IMR-90 (cell line): ENCODE measurements at regions not wholly inside any gene's neighbourhood (a gene's known extent, or its start where the extent isn't known, plus 50 kb on each side); places are given as distances from the start of the nearest gene placed in this dataset.

Experiments used
- ATAC-seq: fragments of 200-7000 bp; cut with Tn5 transposase; 2 replicates; pipeline ENCODE4 v1.9.1; 2020; ENCODE audit warnings: low read depth, mild to moderate bottlenecking, moderate library complexity
- BruUV-seq: library from RNA; stranded (reverse); fragments of 400-500 nt; replicated peaks from 2 replicates; lab custom pipeline; 2021; lab: Mats Ljungman, UMichigan
- CTCF ChIA-PET: fragments of 300-600 bp; formaldehyde crosslinking; extraction: SDS; loops from one replicate; lab custom pipeline; 2021; ENCODE audit warnings: antibody characterized with exemption; lab: Yijun Ruan, JAX
- POLR2A ChIA-PET: fragments of 300-600 bp; sonication (Branson Sonifier 250); formaldehyde crosslinking; loops from one replicate; lab custom pipeline; 2022; ENCODE audit warnings: antibody characterized with exemption; ENCODE audit not compliant: unreplicated experiment; lab: Charles Lee
- DNase-seq: peaks from one replicate; pipeline ENCODE4 v3.0.0; 2013
- H2AFZ ChIP-seq: replicated peaks from 2 replicates; pipeline ENCODE3; 2013; ENCODE audit warnings: low read length, mild to moderate bottlenecking; ENCODE audit not compliant: poor library complexity
- H2AK5ac ChIP-seq: 2 replicates; pipeline ENCODE4 v1.6.1; 2013; ENCODE audit warnings: low read depth, low read length, inconsistent platforms
- H2AK9ac ChIP-seq: replicated peaks from 2 replicates; pipeline ENCODE3; 2013; ENCODE audit warnings: mild to moderate bottlenecking, low read depth, low read length, moderate library complexity; ENCODE audit not compliant: poor library complexity
- H2BK120ac ChIP-seq: 2 replicates; pipeline ENCODE4 v1.6.1; 2013; ENCODE audit warnings: low read depth, low read length, inconsistent platforms
- H2BK15ac ChIP-seq: 3 replicates; pipeline ENCODE4 v1.6.1; 2013; ENCODE audit warnings: low read depth, low read length, inconsistent platforms
- H2BK20ac ChIP-seq: 2 replicates; pipeline ENCODE4 v1.6.1; 2013; ENCODE audit warnings: low read depth, mild to moderate bottlenecking, inconsistent platforms, low read length, moderate library complexity
- H2BK5ac ChIP-seq: 2 replicates; pipeline ENCODE4 v1.6.1; 2013; ENCODE audit warnings: mild to moderate bottlenecking, low read depth, low read length, inconsistent platforms; ENCODE audit not compliant: poor library complexity, severe bottlenecking
- H3K14ac ChIP-seq: replicated peaks from 2 replicates; pipeline ENCODE4 v1.6.1; 2013; ENCODE audit warnings: low read depth, low read length, inconsistent platforms
- H3K18ac ChIP-seq: 2 replicates; pipeline ENCODE4 v1.6.1; 2013; ENCODE audit warnings: low read depth, low read length, control low read depth
- H3K23ac ChIP-seq: 2 replicates; pipeline ENCODE4 v1.6.1; 2013; ENCODE audit warnings: low read depth, low read length, inconsistent platforms
- H3K27ac ChIP-seq: 2 replicates; pipeline ENCODE4 v1.5.1; 2013; ENCODE audit warnings: mild to moderate bottlenecking, control low read depth, low read length; ENCODE audit not compliant: insufficient read depth
- H3K27me3 ChIP-seq: 2 replicates; pipeline ENCODE4 v1.6.1; 2013; ENCODE audit warnings: low read length; ENCODE audit not compliant: control insufficient read depth, insufficient read depth
- H3K36me3 ChIP-seq: 2 replicates; pipeline ENCODE4 v1.6.1; 2013; ENCODE audit warnings: low read length, mixed read lengths; ENCODE audit not compliant: control insufficient read depth, insufficient read depth
- H3K4ac ChIP-seq: 2 replicates; pipeline ENCODE4 v1.6.1; 2013; ENCODE audit warnings: low read depth, low read length, inconsistent platforms
- H3K4me1 ChIP-seq: 2 replicates; pipeline ENCODE4 v1.6.1; 2013; ENCODE audit warnings: low read length, mixed read lengths; ENCODE audit not compliant: control insufficient read depth, insufficient read depth
- H3K4me2 ChIP-seq: 2 replicates; pipeline ENCODE4 v1.6.1; 2013; ENCODE audit warnings: low read depth, mild to moderate bottlenecking, control low read depth, low read length, moderate library complexity
- H3K4me3 ChIP-seq: 2 replicates; pipeline ENCODE4 v1.5.1; 2013; ENCODE audit warnings: low read depth, mild to moderate bottlenecking, control low read depth, low read length, moderate library complexity; ENCODE audit not compliant: insufficient read depth
- H3K56ac ChIP-seq: 2 replicates; pipeline ENCODE4 v1.6.1; 2013; ENCODE audit warnings: low read length, inconsistent platforms; ENCODE audit not compliant: insufficient read depth; ENCODE audit errors: extremely low read depth
- H3K79me1 ChIP-seq, 2 experiments: 2 replicates each; pipeline ENCODE4 v1.6.1; 2013; ENCODE audit warnings: low read length in 2 of 2, inconsistent platforms in 1 of 2, low read depth in 1 of 2
- H3K9ac ChIP-seq: 2 replicates; pipeline ENCODE4 v1.6.1; 2013; ENCODE audit warnings: low read depth, low read length, control low read depth
- H3K9me1 ChIP-seq: 2 replicates; pipeline ENCODE4 v1.6.1; 2013; ENCODE audit warnings: low read length, inconsistent platforms; ENCODE audit not compliant: insufficient read depth
- H3K9me3 ChIP-seq: 2 replicates; pipeline ENCODE4 v1.6.1; 2013; ENCODE audit warnings: low read length; ENCODE audit not compliant: control insufficient read depth, insufficient read depth
- H4K20me1 ChIP-seq: 2 replicates; pipeline ENCODE4 v1.6.1; 2013; ENCODE audit warnings: low read length, inconsistent platforms; ENCODE audit not compliant: insufficient read depth
- H4K5ac ChIP-seq: 2 replicates; pipeline ENCODE4 v1.6.1; 2013; ENCODE audit warnings: mild to moderate bottlenecking, low read depth, low read length, control low read depth
- H4K8ac ChIP-seq, 2 experiments: 2 replicates each; pipeline ENCODE4 v1.6.1; 2013; ENCODE audit warnings: low read depth in 2 of 2, low read length in 2 of 2, control low read depth in 1 of 2, inconsistent platforms in 1 of 2
- H4K91ac ChIP-seq: 2 replicates; pipeline ENCODE4 v1.6.1; 2013; ENCODE audit warnings: low read depth, low read length, inconsistent platforms; ENCODE audit not compliant: insufficient read depth
- MAFK ChIP-seq: IDR thresholded peaks from 2 replicates; pipeline ENCODE4 v1.6.1; 2012; ENCODE audit warnings: low read depth, low read length, improper control_type of control experiment
- SMC3 ChIP-seq: fragments of 150-350 bp; IDR thresholded peaks from 2 replicates; pipeline ENCODE4 v1.6.1; 2016; ENCODE audit warnings: low read depth, mild to moderate bottlenecking, antibody characterized with exemption, low read length, moderate library complexity
- WGBS, 2 experiments: methylation state at CpG; one replicate each; pipeline versions ENCODE4 v1.1.5 to v1.1.7; 2013; ENCODE audit warnings: missing lambda C conversion rate in 2 of 2; ENCODE audit not compliant: insufficient read length in 1 of 2; ENCODE audit errors: extremely low coverage in 2 of 2; 5-methylcytosine and 5-hydroxymethylcytosine counted together
- dilution Hi-C: fragments of 300-500 bp; cut with HindIII; formaldehyde crosslinking; loops from one replicate; pipeline ENCODE4 v1.14.3; 2018; ENCODE audit warnings: low sequenced_read_pairs; ENCODE audit not compliant: unreplicated experiment
- in situ Hi-C: fragments of 300-500 bp; cut with MboI; formaldehyde crosslinking; loops from 3 replicates; pipeline ENCODE4 v1.14.3; 2019; ENCODE audit warnings: low sequenced_read_pairs, inconsistent platforms, mixed read lengths
- intact Hi-C: fragments of 100-400 bp; cut with micrococcal nuclease; formaldehyde crosslinking; loops from 2 replicates; pipeline ENCODE4 v1.10.0; 2022
- TF ChIP-seq, protein P1 (sequence below): conservative IDR thresholded peaks from 2 replicates; pipeline ENCODE4 v1.5.1; 2012; ENCODE audit warnings: mild to moderate bottlenecking, low read depth, low read length, improper control_type of control experiment

DNA sequence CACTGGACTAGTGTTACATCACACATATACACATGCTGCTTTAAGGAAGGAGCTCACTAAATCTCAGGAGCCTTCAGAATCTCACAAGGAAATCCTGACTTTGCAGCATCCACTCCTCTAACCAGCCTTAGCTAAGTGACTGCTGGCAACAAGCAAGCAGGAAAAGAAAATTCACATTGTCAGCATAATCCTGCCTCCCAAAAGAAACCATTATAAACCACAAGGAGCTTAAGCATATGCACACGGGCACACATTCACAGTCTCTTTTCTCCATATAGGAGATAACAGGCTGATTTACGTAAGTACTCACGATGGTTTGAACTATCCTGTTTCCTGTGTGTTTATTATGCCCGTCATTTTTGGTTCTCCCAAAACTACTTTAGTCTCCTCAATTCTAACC lies 136.3 kb downstream of the TMEM144 start:
- in situ Hi-C loops: no loop called here

More for the DNA sequence above, 136.3 kb downstream of the TMEM144 start:
- no peak overlapping the region for H4K5ac ChIP-seq
- H2AK9ac ChIP-seq: no peak overlapping the region
- no peak overlapping the region for H3K9ac ChIP-seq
- H3K56ac ChIP-seq: no peak overlapping the region
- no peaks in the 10 kb centered on the region for H3K9me3 ChIP-seq
- ATAC-seq (no peak), DNase-seq (no peak)
- H4K91ac ChIP-seq: no peak overlapping the region
- WGBS, 2 experiments: no CpG with 5 or more reads among the region's 4 CpGs
- H3K9me1 ChIP-seq: no peaks in the 10 kb centered on the region
- POLR2A ChIA-PET: no interaction called here
- H3K4me3 ChIP-seq: no peak overlapping the region
- H3K4me1 ChIP-seq: no peaks in the 10 kb centered on the region
- no peak overlapping the region for H3K18ac ChIP-seq
- no peak overlapping the region for H3K4me2 ChIP-seq
- H3K79me1 ChIP-seq: no peaks in the 10 kb centered on the region
- H4K20me1 ChIP-seq: no peaks in the 10 kb centered on the region
- intact Hi-C loops: no loop called here
- H3K27me3 ChIP-seq: no peaks in the 10 kb centered on the region
- H3K27ac ChIP-seq: no peak overlapping the region
- TF ChIP-seq, protein P1, sequence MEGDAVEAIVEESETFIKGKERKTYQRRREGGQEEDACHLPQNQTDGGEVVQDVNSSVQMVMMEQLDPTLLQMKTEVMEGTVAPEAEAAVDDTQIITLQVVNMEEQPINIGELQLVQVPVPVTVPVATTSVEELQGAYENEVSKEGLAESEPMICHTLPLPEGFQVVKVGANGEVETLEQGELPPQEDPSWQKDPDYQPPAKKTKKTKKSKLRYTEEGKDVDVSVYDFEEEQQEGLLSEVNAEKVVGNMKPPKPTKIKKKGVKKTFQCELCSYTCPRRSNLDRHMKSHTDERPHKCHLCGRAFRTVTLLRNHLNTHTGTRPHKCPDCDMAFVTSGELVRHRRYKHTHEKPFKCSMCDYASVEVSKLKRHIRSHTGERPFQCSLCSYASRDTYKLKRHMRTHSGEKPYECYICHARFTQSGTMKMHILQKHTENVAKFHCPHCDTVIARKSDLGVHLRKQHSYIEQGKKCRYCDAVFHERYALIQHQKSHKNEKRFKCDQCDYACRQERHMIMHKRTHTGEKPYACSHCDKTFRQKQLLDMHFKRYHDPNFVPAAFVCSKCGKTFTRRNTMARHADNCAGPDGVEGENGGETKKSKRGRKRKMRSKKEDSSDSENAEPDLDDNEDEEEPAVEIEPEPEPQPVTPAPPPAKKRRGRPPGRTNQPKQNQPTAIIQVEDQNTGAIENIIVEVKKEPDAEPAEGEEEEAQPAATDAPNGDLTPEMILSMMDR: no peak
- TF ChIP-seq MAFK (peak; percentile 82), SMC3 (no peak)
- no peak overlapping the region for H2AFZ ChIP-seq
- no peak overlapping the region for H2BK15ac ChIP-seq
- no peak overlapping the region for H3K14ac ChIP-seq
- BruUV-seq: no TSS peak
- CTCF ChIA-PET: interaction anchor here (0.6 kb wide), 1 partner anchor 31 kb away, joined by 3 read pairs; no protein-coding TSS in a partner anchor
- H2AK5ac ChIP-seq: no peak overlapping the region
- no peak overlapping the region for H2BK20ac ChIP-seq
- H4K8ac ChIP-seq: no peak overlapping the region
- no peak overlapping the region for H2BK5ac ChIP-seq
- no peak overlapping the region for H3K23ac ChIP-seq
- dilution Hi-C loops: no loop called here
- no peak overlapping the region for H2BK120ac ChIP-seq
- no peaks in the 10 kb centered on the region for H3K36me3 ChIP-seq
- no peak overlapping the region for H3K4ac ChIP-seq
